Keratinocyte (primary cell): ENCODE measurements at regions not wholly inside any gene's neighbourhood (a gene's known extent, or its start where the extent isn't known, plus 50 kb on each side); places are given as distances from the start of the nearest gene placed in this dataset.

Experiments
- DNase-seq: peaks from one replicate; pipeline ENCODE4 v3.0.0-alpha.2; 2011; ENCODE audit warnings: low read depth, missing footprints, low spot score
- FAIRE-seq: peaks from 2 replicates; lab custom pipeline; 2011; peaks lifted over from hg19 to GRCh38; lab: Jason Lieb, UNC
- H2AFZ ChIP-seq: 2 replicates; pipeline ENCODE4 v1.6.0; 2012; ENCODE audit warnings: low read length, control low read depth, inconsistent platforms; ENCODE audit not compliant: control insufficient read depth
- H3K27ac ChIP-seq: 2 replicates; pipeline ENCODE4 v1.5.1; 2011; ENCODE audit warnings: low read length; ENCODE audit not compliant: control insufficient read depth, insufficient read depth
- H3K27me3 ChIP-seq: 3 replicates; pipeline ENCODE4 v1.6.0; 2011; ENCODE audit warnings: low read length; ENCODE audit not compliant: control insufficient read depth, insufficient read depth; ENCODE audit errors: extremely low read depth
- H3K36me3 ChIP-seq, 2 experiments: 2 replicates in 1 of 2; 3 replicates in 1 of 2; pipeline ENCODE4 v1.5.1; 2011; ENCODE audit warnings: low read length in 2 of 2, mild to moderate bottlenecking in 1 of 2; ENCODE audit not compliant: control insufficient read depth in 2 of 2, insufficient read depth in 2 of 2; ENCODE audit errors: extremely low read depth in 1 of 2
- H3K4me1 ChIP-seq: 3 replicates; pipeline ENCODE4 v1.5.1; 2011; ENCODE audit warnings: low read length; ENCODE audit not compliant: control insufficient read depth, insufficient read depth; ENCODE audit errors: extremely low read depth
- H3K4me2 ChIP-seq: 3 replicates; pipeline ENCODE4 v1.6.0; 2011; ENCODE audit warnings: low read depth, low read length; ENCODE audit not compliant: control insufficient read depth, insufficient read depth; ENCODE audit errors: extremely low read depth
- H3K4me3 ChIP-seq, 3 experiments: fragments of 200-600 bp in 1 of 3; sonication (generic) in 1 of 3; 2 replicates in 2 of 3; 3 replicates in 1 of 3; pipeline ENCODE4 v1.5.1; 2011 to 2016; ENCODE audit warnings: low read length in 3 of 3, mild to moderate bottlenecking in 3 of 3, control low read depth in 2 of 3, inconsistent platforms in 1 of 3, low read depth in 1 of 3, mixed read lengths in 1 of 3, mixed run types in 1 of 3, moderate library complexity in 1 of 3; ENCODE audit not compliant: control insufficient read depth in 2 of 3, insufficient read depth in 2 of 3; ENCODE audit errors: extremely low read depth in 1 of 3
- H3K79me2 ChIP-seq: 2 replicates; pipeline ENCODE4 v1.6.0; 2012; ENCODE audit warnings: low read length; ENCODE audit not compliant: control insufficient read depth, insufficient read depth
- H3K9ac ChIP-seq: 3 replicates; pipeline ENCODE4 v1.6.0; 2011; ENCODE audit warnings: low read length; ENCODE audit not compliant: control insufficient read depth, insufficient read depth; ENCODE audit errors: extremely low read depth
- H3K9me1 ChIP-seq: 3 replicates; pipeline ENCODE4 v1.6.0; 2011; ENCODE audit warnings: low read length; ENCODE audit not compliant: control insufficient read depth, insufficient read depth; ENCODE audit errors: extremely low read depth
- H3K9me3 ChIP-seq: 2 replicates; pipeline ENCODE4 v1.5.1; 2012; ENCODE audit warnings: low read depth, low read length; ENCODE audit not compliant: control insufficient read depth
- H4K20me1 ChIP-seq: 3 replicates; pipeline ENCODE4 v1.6.0; 2011; ENCODE audit warnings: low read length; ENCODE audit not compliant: control insufficient read depth, insufficient read depth; ENCODE audit errors: extremely low read depth
- EZH2 ChIP-seq: IDR thresholded peaks from one replicate; pipeline ENCODE4 v1.6.1; 2012; ENCODE audit warnings: inconsistent platforms, mild to moderate bottlenecking, low read length, moderate library complexity
- dilution Hi-C: fragments of 300-500 bp; cut with MboI; formaldehyde crosslinking; loops from one replicate; pipeline ENCODE4 v1.7.0; 2020; ENCODE audit warnings: low sequenced_read_pairs; ENCODE audit not compliant: extremely low pct_ligation_motif_present
- TF ChIP-seq, protein P1 (sequence below), 3 experiments: IDR thresholded peaks in 1 of 3; conservative IDR thresholded peaks in 1 of 3; optimal IDR thresholded peaks in 1 of 3; 2 replicates in 2 of 3; 3 replicates in 1 of 3; pipeline versions ENCODE3 to v1.5.1; 2011; ENCODE audit warnings: low read length in 3 of 3, mild to moderate bottlenecking in 3 of 3, moderate library complexity in 2 of 3, control low read depth in 1 of 3, inconsistent platforms in 1 of 3; ENCODE audit not compliant: insufficient read depth in 2 of 3; ENCODE audit errors: extremely low read depth in 1 of 3

DNA sequence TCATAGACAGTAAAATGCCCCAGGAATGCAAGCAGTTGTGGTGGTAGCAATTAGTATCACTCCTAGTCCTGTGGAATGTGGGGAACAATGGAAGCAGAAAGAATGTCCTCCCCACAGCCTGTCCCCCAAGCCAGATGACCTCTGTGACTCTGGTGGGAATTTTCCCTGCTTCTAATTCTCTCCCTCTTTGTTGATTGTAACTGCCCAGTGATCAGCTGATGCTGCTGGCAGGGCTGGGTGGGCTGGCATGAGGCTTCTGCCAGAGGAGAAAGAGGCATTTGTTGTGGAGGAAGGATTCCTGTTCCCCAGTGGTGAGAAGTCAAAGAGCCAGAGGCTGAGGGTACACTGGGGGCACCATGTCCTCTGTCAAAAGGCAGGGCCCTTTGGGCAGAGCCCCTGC is 116.7 kb upstream of the NCAM1 start:
- no peak overlapping the region for H3K4me2 ChIP-seq
- H3K27me3 ChIP-seq = no peaks in the 10 kb centered on the region
- H4K20me1 ChIP-seq = no peaks in the 10 kb centered on the region
- FAIRE-seq = no peak
- no peaks in the 10 kb centered on the region for H3K9me1 ChIP-seq
- no peak overlapping the region for H2AFZ ChIP-seq
- no peaks in the 10 kb centered on the region for H3K36me3 ChIP-seq
- H3K9me3 ChIP-seq = no peaks in the 10 kb centered on the region
- no peak for TF ChIP-seq EZH2
- TF ChIP-seq, protein P1, sequence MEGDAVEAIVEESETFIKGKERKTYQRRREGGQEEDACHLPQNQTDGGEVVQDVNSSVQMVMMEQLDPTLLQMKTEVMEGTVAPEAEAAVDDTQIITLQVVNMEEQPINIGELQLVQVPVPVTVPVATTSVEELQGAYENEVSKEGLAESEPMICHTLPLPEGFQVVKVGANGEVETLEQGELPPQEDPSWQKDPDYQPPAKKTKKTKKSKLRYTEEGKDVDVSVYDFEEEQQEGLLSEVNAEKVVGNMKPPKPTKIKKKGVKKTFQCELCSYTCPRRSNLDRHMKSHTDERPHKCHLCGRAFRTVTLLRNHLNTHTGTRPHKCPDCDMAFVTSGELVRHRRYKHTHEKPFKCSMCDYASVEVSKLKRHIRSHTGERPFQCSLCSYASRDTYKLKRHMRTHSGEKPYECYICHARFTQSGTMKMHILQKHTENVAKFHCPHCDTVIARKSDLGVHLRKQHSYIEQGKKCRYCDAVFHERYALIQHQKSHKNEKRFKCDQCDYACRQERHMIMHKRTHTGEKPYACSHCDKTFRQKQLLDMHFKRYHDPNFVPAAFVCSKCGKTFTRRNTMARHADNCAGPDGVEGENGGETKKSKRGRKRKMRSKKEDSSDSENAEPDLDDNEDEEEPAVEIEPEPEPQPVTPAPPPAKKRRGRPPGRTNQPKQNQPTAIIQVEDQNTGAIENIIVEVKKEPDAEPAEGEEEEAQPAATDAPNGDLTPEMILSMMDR (optimal IDR thresholded peaks at IDR 0.05 in 1 of 3, IDR thresholded peaks at IDR 0.05 in 1 of 3, conservative IDR thresholded peaks at IDR 0.05 in 1 of 3; ENCODE audit: extremely low read depth in 1 of 3, insufficient read depth in 2 of 3, low read length in 3 of 3) = no peak
- dilution Hi-C loops = no loop called here
- no peak for DNase-seq
- no peaks in the 10 kb centered on the region for H3K79me2 ChIP-seq
- no peak overlapping the region for H3K27ac ChIP-seq
- no peaks in the 10 kb centered on the region for H3K4me1 ChIP-seq
- H3K9ac ChIP-seq = no peak overlapping the region
- H3K4me3 ChIP-seq = no peak overlapping the region

GRCh38 chr11:112847568-112847967 is 113.7 kb upstream of the NCAM1 start:
- TF ChIP-seq, protein P1 (optimal IDR thresholded peaks at IDR 0.05 in 1 of 3, IDR thresholded peaks at IDR 0.05 in 1 of 3, conservative IDR thresholded peaks at IDR 0.05 in 1 of 3; ENCODE audit: extremely low read depth in 1 of 3, insufficient read depth in 2 of 3, low read length in 3 of 3) = no peak
- TF ChIP-seq EZH2 = no peak
- Histone ChIP-seq H3K4me1 (peaks cover 6% of the 10 kb centered on the region), H3K4me2 (no peak overlapping the region), H2AFZ (no peak overlapping the region), H3K4me3 (no peak overlapping the region), H3K79me2 (no peaks in the 10 kb centered on the region), H3K27me3 (no peaks in the 10 kb centered on the region), H4K20me1 (no peaks in the 10 kb centered on the region), H3K36me3 (no peaks in the 10 kb centered on the region), H3K9ac (no peak overlapping the region), H3K9me3 (no peaks in the 10 kb centered on the region), H3K9me1 (no peaks in the 10 kb centered on the region), H3K27ac (no peak overlapping the region)
- FAIRE-seq = no peak
- dilution Hi-C loops = no loop called here
- no peak for DNase-seq
